Neural cell (in vitro differentiated cells): ENCODE measurements at regions not wholly inside any gene's neighbourhood (a gene's known extent, or its start where the extent isn't known, plus 50 kb on each side); places are given as distances from the start of the nearest gene placed in this dataset.

Experiments used
- CTCF ChIP-seq: fragments of 450-650 bp; IDR thresholded peaks from 2 replicates; pipeline ENCODE4 v1.5.1; 2014; ENCODE audit warnings: antibody characterized with exemption, mild to moderate bottlenecking, moderate library complexity; ENCODE audit not compliant: poor library complexity, severe bottlenecking
- EP300 ChIP-seq: fragments of 450-650 bp; conservative IDR thresholded peaks from 2 replicates; pipeline ENCODE4 v1.6.1; 2014; ENCODE audit warnings: antibody characterized with exemption, mild to moderate bottlenecking, moderate library complexity; ENCODE audit not compliant: poor library complexity, severe bottlenecking
- EZH2 ChIP-seq: fragments of 200-600, 300-800 bp; shearing (Covaris generic), sonication (generic); IDR thresholded peaks from 2 replicates; pipeline ENCODE4 v1.6.1; 2014; ENCODE audit warnings: antibody characterized with exemption, low read length, borderline replicate concordance, mild to moderate bottlenecking; ENCODE audit not compliant: insufficient read depth, poor library complexity, severe bottlenecking
- MXI1 ChIP-seq: fragments of 450-650 bp; conservative IDR thresholded peaks from 2 replicates; pipeline ENCODE4 v1.6.1; 2014; ENCODE audit warnings: antibody characterized with exemption, mild to moderate bottlenecking; ENCODE audit not compliant: poor library complexity, severe bottlenecking

DNA sequence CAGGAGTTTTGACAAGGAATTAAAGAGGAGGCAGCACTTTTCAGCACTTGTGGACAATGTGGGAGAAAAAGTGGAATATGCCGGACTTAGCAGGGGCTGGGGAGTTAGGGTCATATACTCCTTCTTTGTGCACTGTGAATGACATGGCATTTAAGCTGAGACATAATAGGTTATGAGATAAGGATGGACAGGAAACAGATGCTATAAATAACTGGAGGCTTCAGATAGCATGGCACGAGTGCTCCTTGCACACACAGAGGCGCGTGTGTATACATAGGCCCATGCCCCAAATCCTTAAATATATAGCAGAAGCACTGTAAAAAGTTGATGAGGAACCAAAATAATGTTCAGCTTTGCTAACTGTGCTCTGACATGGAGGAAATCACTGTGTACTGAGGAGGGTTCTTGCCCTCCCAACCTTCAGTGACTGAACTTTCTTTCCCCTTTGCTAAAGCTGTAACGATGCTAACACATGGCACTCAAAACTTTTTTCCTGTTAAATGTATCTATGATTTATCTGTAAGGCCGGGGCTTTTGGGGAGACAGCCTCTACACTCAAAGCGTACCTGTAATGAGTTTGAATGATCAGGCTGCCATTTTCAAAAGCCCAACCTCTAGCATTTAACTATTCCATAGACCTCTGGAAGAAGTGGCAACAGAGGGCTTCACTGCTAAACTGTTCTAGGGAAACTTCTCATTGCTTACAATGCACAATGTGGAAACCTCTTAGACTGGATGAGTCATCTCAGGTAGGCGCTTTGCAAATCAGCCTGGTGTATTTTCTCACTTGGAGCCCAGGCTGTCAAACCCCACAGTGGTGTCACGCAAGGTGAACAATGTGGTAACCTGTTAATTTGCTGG lies 784.6 kb downstream of the NR2F2 start:
- TF ChIP-seq CTCF (no peak), EP300 (no peak), EZH2 (no peak), MXI1 (no peak)
